Kidney (tissue), 13 donors: ENCODE measurements at regions not wholly inside any gene's neighbourhood (a gene's known extent, or its start where the extent isn't known, plus 50 kb on each side); places are given as distances from the start of the nearest gene placed in this dataset.

ENCODE experiments used
- DNase-seq, 5 donors: peaks; one replicate each; pipeline ENCODE4 v3.0.0-alpha.2; 2013 to 2020
- FAIRE-seq: peaks from 2 replicates; lab custom pipeline; 2012; peaks lifted over from hg19 to GRCh38; lab: Jason Lieb, UNC
- H3K27ac ChIP-seq, 2 donors: one replicate each; pipeline ENCODE4 v1.7.0; 2013; ENCODE audit warnings: low read depth in 2 of 2, low read length in 2 of 2, inconsistent platforms in 1 of 2
- H3K27me3 ChIP-seq: one replicate; pipeline ENCODE4 v1.7.1; 2013; ENCODE audit warnings: low read length, inconsistent platforms; ENCODE audit not compliant: control insufficient read depth, insufficient read depth
- H3K36me3 ChIP-seq, 3 donors: one replicate each; pipeline versions ENCODE4 v1.7.0 to v1.7.1; 2013; ENCODE audit warnings: low read length in 3 of 3, control low read depth in 1 of 3, inconsistent platforms in 1 of 3; ENCODE audit not compliant: insufficient read depth in 3 of 3, control insufficient read depth in 2 of 3
- H3K4me1 ChIP-seq, 3 donors: one replicate each; pipeline versions ENCODE4 v1.7.0 to v1.7.1; 2013; ENCODE audit warnings: low read length in 3 of 3, inconsistent platforms in 1 of 3, low read depth in 1 of 3; ENCODE audit not compliant: control insufficient read depth in 2 of 3, insufficient read depth in 2 of 3
- H3K4me3 ChIP-seq, 3 donors: one replicate each; pipeline versions ENCODE4 v1.7.0 to v1.8.1; 2013; ENCODE audit warnings: low read length in 3 of 3, control low read depth in 1 of 3, inconsistent platforms in 1 of 3
- H3K9ac ChIP-seq, 3 donors: one replicate each; pipeline versions ENCODE4 v1.7.0 to v1.7.1; 2013; ENCODE audit warnings: low read length in 3 of 3, control low read depth in 1 of 3, inconsistent platforms in 1 of 3
- H3K9me3 ChIP-seq, 3 donors: one replicate each; pipeline versions ENCODE4 v1.7.0 to v1.7.1; 2013; ENCODE audit warnings: low read length in 3 of 3, control low read depth in 1 of 3, inconsistent platforms in 1 of 3; ENCODE audit not compliant: control insufficient read depth in 2 of 3, insufficient read depth in 1 of 3
- CTCF ChIP-seq: IDR thresholded peaks from 3 replicates; pipeline ENCODE4 v1.5.1; 2012; ENCODE audit warnings: mild to moderate bottlenecking, moderate library complexity, borderline replicate concordance; ENCODE audit not compliant: insufficient read depth; ENCODE audit errors: extremely low read depth
- intact Hi-C: fragments of 100-400 bp; cut with DNase I; formaldehyde crosslinking; loops from one replicate; pipeline ENCODE4 v1.11.1; 2022
- donor health status: control.
- donor health status: control.
- donor health status: control.
- donor health status: control.
- donor health status: control.
- donor health status: DM: yes; HTN: yes; CAD: no.
- donor health status: Normal renal cell carcinoma (clear cell type).

- Histone ChIP-seq H3K4me3 (no peak overlapping the region), H3K36me3 (no peaks in the 10 kb centered on the region), H3K9ac (no peak overlapping the region), H3K27me3 (no peaks in the 10 kb centered on the region), H3K27ac (no peak overlapping the region), H3K9me3 (no peaks in the 10 kb centered on the region), H3K4me1 (no peaks in the 10 kb centered on the region)
- TF ChIP-seq CTCF: no peak
- DNase-seq (no peak), FAIRE-seq (no peak)
- intact Hi-C loops: no loop called here
These were observed 712.5 kb downstream of the BRD1 start for GRCh38 chr22:49115197-49115596.

- intact Hi-C loops: no loop called here
- no peaks in the 10 kb centered on the region for H3K27me3 ChIP-seq
- TF ChIP-seq CTCF: no peak
- H3K4me1 ChIP-seq: no peaks in the 10 kb centered on the region
- no peaks in the 10 kb centered on the region for H3K9me3 ChIP-seq
- DNase-seq: no peak
- no peak overlapping the region for H3K4me3 ChIP-seq
- FAIRE-seq: no peak
- no peak overlapping the region for H3K27ac ChIP-seq
- no peaks in the 10 kb centered on the region for H3K36me3 ChIP-seq
- no peak overlapping the region for H3K9ac ChIP-seq
These were observed 713.9 kb downstream of the BRD1 start for GRCh38 chr22:49113758-49114157.

GRCh38 chr22:49112661-49113626 lies 714.7 kb downstream of the BRD1 start:
- Histone ChIP-seq H3K9ac (no peak overlapping the region), H3K4me3 (no peak overlapping the region), H3K36me3 (no peaks in the 10 kb centered on the region), H3K27me3 (no peaks in the 10 kb centered on the region), H3K4me1 (no peaks in the 10 kb centered on the region), H3K27ac (no peak overlapping the region), H3K9me3 (no peaks in the 10 kb centered on the region)
- no peak for FAIRE-seq
- DNase-seq: no peak
- intact Hi-C loops: no loop called here
- TF ChIP-seq CTCF: no peak
